ENCODE measurements at regions not wholly inside any gene's neighbourhood (a gene's known extent, or its start where the extent isn't known, plus 50 kb on each side); places are given as distances from the start of the nearest gene placed in this dataset.
"Not testable (repeated sequence)": the region's sequence is repeated elsewhere in the genome, so short reads cannot be mapped to it uniquely, and the experiment has no call there.

GRCh38 chr1:157460381-157460780 lies 91.9 kb downstream of the FCRL5 start:
- DNase-seq = no peak

GRCh38 chr1:157457279-157457678 lies 95.0 kb downstream of the FCRL5 start:
- no peak for DNase-seq

- no peak for DNase-seq
Measured at GRCh38 chr1:157455318-157455717, 97.0 kb downstream of the FCRL5 start.

DNA sequence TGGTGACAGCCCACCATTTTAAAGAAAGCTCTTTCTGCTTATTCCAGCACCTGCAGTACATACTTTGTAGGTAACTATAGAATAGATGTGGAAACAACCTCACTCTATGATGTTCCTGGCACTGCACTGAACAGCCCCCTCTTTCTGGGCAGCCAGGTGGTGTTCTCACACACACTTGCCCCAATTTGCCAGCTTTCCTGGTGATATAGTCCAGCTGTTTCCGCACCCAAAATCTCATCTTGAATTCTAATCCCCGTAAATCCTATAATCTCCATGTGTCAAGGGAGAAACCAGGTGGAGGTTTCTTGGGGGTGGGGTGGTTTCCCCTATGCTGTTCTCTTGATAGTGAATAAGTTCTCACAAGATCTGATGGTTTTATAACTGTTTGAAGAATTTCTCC lies 102.2 kb downstream of the FCRL5 start:
- no peak for DNase-seq

GRCh38 chr1:157448636-157449035 lies 103.7 kb downstream of the FCRL5 start:
- DNase-seq = no peak

GRCh38 chr1:157446356-157446755 lies 106.0 kb downstream of the FCRL5 start:
- DNase-seq = not testable (repeated sequence)

GRCh38 chr1:157445616-157446140 lies 106.6 kb downstream of the FCRL5 start:
- not testable (repeated sequence) for DNase-seq

- no peak for DNase-seq
Measured at GRCh38 chr1:157442065-157442464, 110.2 kb downstream of the FCRL5 start.

- no peak for DNase-seq
Measured at GRCh38 chr1:157439302-157439954, 112.9 kb downstream of the FCRL5 start.

DNA sequence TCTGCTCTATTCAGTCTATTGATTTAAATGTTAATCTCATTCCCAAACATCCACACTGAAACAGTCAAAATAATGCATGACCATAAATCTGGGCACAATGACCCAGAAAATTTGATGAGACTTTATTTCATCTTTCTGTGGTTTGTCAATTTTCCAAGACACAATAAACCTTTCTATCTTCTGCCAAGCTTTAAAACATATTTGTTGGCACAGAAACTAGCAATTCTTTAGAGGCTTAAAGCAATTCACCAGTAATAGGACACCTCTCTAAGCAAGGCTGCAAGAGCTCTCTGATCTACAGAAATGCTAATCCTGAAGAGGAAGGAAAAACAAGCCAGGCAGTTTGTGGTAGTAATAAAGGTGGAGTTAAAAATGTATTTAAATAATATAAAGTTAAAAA lies 113.7 kb downstream of the FCRL5 start:
- DNase-seq = no peak

DNA sequence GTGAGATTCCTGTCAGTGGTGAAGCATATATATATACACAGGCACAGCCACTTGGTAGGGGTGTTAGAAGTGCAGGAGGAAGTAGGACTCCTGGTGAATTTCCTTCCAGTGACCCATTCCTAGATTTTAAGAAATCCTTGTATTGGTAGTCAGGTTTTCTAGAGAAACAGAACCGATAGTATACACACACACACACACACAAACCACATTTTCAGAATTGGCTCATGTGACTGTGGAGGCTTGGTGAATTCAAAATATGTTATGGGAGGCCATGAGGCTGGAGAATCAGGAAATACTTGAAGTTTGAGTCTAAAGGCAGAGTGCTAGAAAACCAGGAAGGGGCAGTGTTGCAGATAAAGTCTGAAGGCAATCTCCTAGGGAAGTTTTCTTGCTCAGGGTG lies 114.2 kb downstream of the FCRL5 start:
- no peak for DNase-seq

DNA sequence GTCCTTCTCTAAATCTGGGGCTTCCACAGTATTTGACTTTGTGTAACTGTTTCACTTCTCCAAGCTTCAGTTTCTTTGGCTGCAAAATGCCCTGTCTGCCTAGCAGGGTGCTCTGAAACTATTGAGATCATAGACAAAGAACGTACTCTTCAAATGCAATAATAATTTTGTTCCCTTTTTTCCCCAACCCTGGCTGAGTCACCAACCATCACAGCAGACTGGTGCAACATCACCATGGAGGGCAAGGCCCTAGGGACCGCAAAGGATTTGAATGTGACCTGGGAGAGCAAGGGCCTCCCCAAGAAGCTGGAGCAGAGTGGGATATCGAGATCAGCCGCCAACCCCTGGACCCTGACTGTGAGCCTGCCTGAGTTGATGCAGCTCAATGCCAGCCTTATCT lies 115.0 kb downstream of the FCRL5 start:
- no peak for DNase-seq

- DNase-seq = no peak
Measured at GRCh38 chr1:157431751-157432150, 120.6 kb downstream of the FCRL5 start.

DNA sequence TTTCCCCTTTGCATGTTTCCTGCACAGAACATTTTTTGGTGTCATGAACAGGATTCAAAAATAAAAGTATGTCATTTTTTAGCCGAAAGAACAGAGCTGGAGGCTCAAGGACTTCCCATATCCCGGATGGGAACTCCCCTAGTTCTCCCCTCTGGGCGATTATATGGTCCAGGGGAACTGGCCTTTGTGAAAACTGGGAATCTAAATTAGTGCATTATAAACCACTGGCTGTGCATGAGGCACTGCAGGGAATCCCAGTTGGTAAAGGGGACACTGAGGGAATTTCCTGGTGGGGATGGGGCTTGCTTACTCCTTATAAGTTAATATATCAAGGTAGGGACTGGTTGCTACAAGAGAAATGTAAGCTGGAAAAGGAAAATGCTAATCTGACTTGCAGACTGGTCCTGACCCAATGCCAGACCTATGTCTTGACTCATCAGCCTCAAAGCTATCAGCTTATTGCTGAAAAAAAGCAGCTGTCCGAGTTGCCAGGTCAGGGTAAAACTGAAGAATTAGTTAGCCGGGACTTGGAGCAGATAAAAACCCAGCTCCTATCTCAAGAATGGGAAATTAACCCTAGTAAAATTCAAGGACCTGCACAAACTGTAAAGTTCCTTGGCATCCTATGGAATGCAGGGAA lies 122.6 kb downstream of the FCRL5 start:
- DNase-seq = no peak

GRCh38 chr1:157423764-157424163 lies 128.6 kb downstream of the FCRL5 start:
- DNase-seq = not testable (repeated sequence)

GRCh38 chr1:157419845-157420542 lies 132.3 kb downstream of the FCRL5 start:
- no peak for DNase-seq

GRCh38 chr1:157418659-157419058 lies 133.7 kb downstream of the FCRL5 start:
- DNase-seq = no peak

DNA sequence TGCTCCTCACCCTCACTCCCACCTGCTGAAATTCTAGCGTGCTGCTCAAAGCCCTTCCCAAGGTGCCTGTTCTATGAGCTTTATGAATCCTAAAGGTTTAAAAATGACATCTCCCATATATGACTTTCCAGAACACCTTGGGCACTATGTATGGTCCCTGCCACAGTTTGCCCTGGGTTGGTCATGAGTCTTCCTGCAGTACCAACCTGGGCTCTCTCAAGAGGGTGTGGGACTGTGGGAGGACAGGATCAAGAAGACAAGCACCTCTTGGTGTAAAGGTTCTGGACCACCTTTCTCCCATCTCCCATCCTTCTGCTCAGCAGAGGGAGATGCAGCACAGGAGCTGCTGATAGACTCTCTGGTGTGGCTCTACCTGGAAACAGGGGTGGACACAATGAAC lies 134.1 kb downstream of the FCRL5 start:
- no peak for DNase-seq

- no peak for DNase-seq
Measured at GRCh38 chr1:157415661-157416060, 136.7 kb downstream of the FCRL5 start.

GRCh38 chr1:157412308-157412707 lies 140.0 kb downstream of the FCRL5 start:
- no peak for DNase-seq

DNA sequence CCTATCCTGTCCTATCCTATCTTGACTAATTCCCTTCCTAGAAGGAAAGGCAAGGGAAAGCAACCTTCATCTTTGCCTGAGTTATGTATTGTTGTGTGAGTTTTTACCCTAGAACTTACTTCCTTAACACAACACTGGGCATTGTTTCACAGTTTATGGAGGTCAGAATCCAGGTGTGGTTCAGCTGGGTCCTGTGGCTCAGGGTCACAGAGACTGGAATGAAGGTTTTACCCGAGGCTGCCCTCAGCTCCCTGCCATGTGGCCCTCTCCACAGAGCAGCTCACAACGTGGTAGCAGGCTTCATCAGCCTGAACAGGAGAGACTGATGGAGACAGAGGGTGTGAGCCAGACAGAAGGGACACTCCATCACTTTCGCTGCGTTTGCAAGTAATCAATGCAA lies 140.5 kb downstream of the FCRL5 start:
- no peak for DNase-seq

- no peak for DNase-seq
Measured at GRCh38 chr1:157411064-157411463, 141.3 kb downstream of the FCRL5 start.

- no peak for DNase-seq
Measured at GRCh38 chr1:157410457-157410856, 141.9 kb downstream of the FCRL5 start.

GRCh38 chr1:157409927-157410326 lies 142.4 kb downstream of the FCRL5 start:
- no peak for DNase-seq
